Choroid plexus epithelial cell (primary cell): ENCODE measurements at regions not wholly inside any gene's neighbourhood (a gene's known extent, or its start where the extent isn't known, plus 50 kb on each side); places are given as distances from the start of the nearest gene placed in this dataset.
"Not testable (repeated sequence)": the region's sequence is repeated elsewhere in the genome, so short reads cannot be mapped to it uniquely, and the experiment has no call there.

ENCODE experiments used
- DNase-seq: peaks from one replicate; pipeline ENCODE4 v3.0.0-alpha.2; 2010; ENCODE audit warnings: low read depth
- H3K4me3 ChIP-seq: 2 replicates; pipeline ENCODE4 v1.5.1; 2011; ENCODE audit warnings: low read depth, mild to moderate bottlenecking, control low read depth, low read length, moderate library complexity
- CTCF ChIP-seq: conservative IDR thresholded peaks from 2 replicates; pipeline ENCODE4 v1.5.1; 2011; ENCODE audit warnings: low read depth, mild to moderate bottlenecking, control low read depth, inconsistent platforms, low read length, moderate library complexity

- TF ChIP-seq CTCF = no peak
- H3K4me3 ChIP-seq = no peak overlapping the region
- no peak for DNase-seq
Observed at GRCh38 chr11:116371146-116371545, 401.6 kb downstream of the BUD13 start.

DNA sequence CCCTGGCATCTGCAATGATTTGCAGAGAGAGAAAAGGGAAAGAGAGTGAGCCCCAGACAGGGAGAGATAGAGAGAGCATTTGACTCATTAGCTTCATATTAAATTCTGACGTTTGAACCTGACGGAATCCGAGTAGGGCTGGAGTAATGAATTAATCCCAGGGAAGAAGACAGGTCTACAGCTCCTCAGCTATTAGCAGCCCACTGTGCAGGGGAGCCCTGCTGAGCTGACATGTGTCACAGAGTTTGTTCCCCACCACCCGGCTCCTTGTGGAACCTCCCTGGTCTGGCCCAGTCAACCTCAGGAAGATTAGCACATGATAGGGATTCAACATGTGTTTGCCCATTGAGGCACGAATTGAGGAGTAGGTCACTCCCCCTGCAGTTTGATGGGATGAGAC, 404.0 kb downstream of the BUD13 start:
- no peak for TF ChIP-seq CTCF
- no peak overlapping the region for H3K4me3 ChIP-seq
- no peak for DNase-seq

GRCh38 chr11:116366980-116367645, 405.7 kb downstream of the BUD13 start:
- DNase-seq = peak; percentile 4
- TF ChIP-seq CTCF = no peak
- no peak overlapping the region for H3K4me3 ChIP-seq

GRCh38 chr11:116366451-116366850, 406.3 kb downstream of the BUD13 start:
- TF ChIP-seq CTCF = no peak
- no peak for DNase-seq
- H3K4me3 ChIP-seq = no peak overlapping the region

GRCh38 chr11:116364925-116365324, 407.9 kb downstream of the BUD13 start:
- DNase-seq, H3K4me3 ChIP-seq: not testable (repeated sequence)

- no peak for TF ChIP-seq CTCF
- no peak for DNase-seq
- H3K4me3 ChIP-seq = no peak overlapping the region
Observed at GRCh38 chr11:116364348-116364747, 408.4 kb downstream of the BUD13 start.

GRCh38 chr11:116360221-116360941, 412.4 kb downstream of the BUD13 start:
- no peak for DNase-seq
- no peak overlapping the region for H3K4me3 ChIP-seq

More at GRCh38 chr11:116360221-116360941, 412.4 kb downstream of the BUD13 start:
- no peak for TF ChIP-seq CTCF
